GM06990 (cell line): ENCODE measurements at regions not wholly inside any gene's neighbourhood (a gene's known extent, or its start where the extent isn't known, plus 50 kb on each side); places are given as distances from the start of the nearest gene placed in this dataset.
A peak's percentile ranks its signal among the peaks of the same experiment; 100 is the strongest.

ENCODE experiments used
- DNase-seq: peaks from one replicate; pipeline ENCODE4 v3.0.0-alpha.2; 2011; ENCODE audit not compliant: insufficient read length; ENCODE audit errors: extremely low read depth
- H3K27me3 ChIP-seq: replicated peaks from 2 replicates; pipeline ENCODE4 v1.6.0; 2011; ENCODE audit warnings: low read length; ENCODE audit not compliant: control insufficient read depth, insufficient read depth
- H3K36me3 ChIP-seq: 2 replicates; pipeline ENCODE4 v1.5.1; 2011; ENCODE audit warnings: low read length; ENCODE audit not compliant: control insufficient read depth, insufficient read depth
- H3K4me3 ChIP-seq: replicated peaks from 2 replicates; pipeline ENCODE4 v1.5.1; 2011; ENCODE audit warnings: low read depth, mild to moderate bottlenecking, control low read depth, low read length
- CTCF ChIP-seq: IDR thresholded peaks from 2 replicates; pipeline ENCODE4 v1.5.1; 2011; ENCODE audit warnings: low read length, control low read depth, mild to moderate bottlenecking, inconsistent platforms; ENCODE audit not compliant: insufficient read depth, poor library complexity, severe bottlenecking

GRCh38 chr2:198917926-198918720 is 539.6 kb downstream of the SATB2 start:
- Histone ChIP-seq H3K36me3 (no peaks in the 10 kb centered on the region), H3K27me3 (no peaks in the 10 kb centered on the region), H3K4me3 (no peak overlapping the region)
- no peak for TF ChIP-seq CTCF
- DNase-seq = no peak

- no peaks in the 10 kb centered on the region for H3K36me3 ChIP-seq
- no peaks in the 10 kb centered on the region for H3K27me3 ChIP-seq
- H3K4me3 ChIP-seq = no peak overlapping the region
- no peak for TF ChIP-seq CTCF
- DNase-seq = no peak
Observed at GRCh38 chr2:198917275-198917674, 540.5 kb downstream of the SATB2 start.

- Histone ChIP-seq H3K27me3 (no peaks in the 10 kb centered on the region), H3K4me3 (no peak overlapping the region), H3K36me3 (no peaks in the 10 kb centered on the region)
- TF ChIP-seq CTCF = no peak
- DNase-seq = no peak
Observed at GRCh38 chr2:198916548-198917080, 541.1 kb downstream of the SATB2 start.

GRCh38 chr2:198913394-198914152 is 544.2 kb downstream of the SATB2 start:
- Histone ChIP-seq H3K27me3 (no peaks in the 10 kb centered on the region), H3K4me3 (no peak overlapping the region), H3K36me3 (no peaks in the 10 kb centered on the region)
- no peak for TF ChIP-seq CTCF
- peak; percentile 74 for DNase-seq

- H3K36me3 ChIP-seq = no peaks in the 10 kb centered on the region
- no peak for DNase-seq
Observed at GRCh38 chr2:198909525-198910267, 548.0 kb downstream of the SATB2 start.

More at GRCh38 chr2:198909525-198910267, 548.0 kb downstream of the SATB2 start:
- Histone ChIP-seq H3K27me3 (no peaks in the 10 kb centered on the region), H3K4me3 (no peak overlapping the region)
- no peak for TF ChIP-seq CTCF
